NCI-H2107 treated with DMSO at 0.1 percent for 48 hours (cell line): ENCODE measurements at regions not wholly inside any gene's neighbourhood (a gene's known extent, or its start where the extent isn't known, plus 50 kb on each side); places are given as distances from the start of the nearest gene placed in this dataset.
"Not testable (repeated sequence)": the region's sequence is repeated elsewhere in the genome, so short reads cannot be mapped to it uniquely, and the experiment has no call there.

Experiments
- DNase-seq: peaks from one replicate; lab custom pipeline; 2025; ENCODE audit not compliant: unreplicated experiment; lab: John Stamatoyannopoulos, UW

DNA sequence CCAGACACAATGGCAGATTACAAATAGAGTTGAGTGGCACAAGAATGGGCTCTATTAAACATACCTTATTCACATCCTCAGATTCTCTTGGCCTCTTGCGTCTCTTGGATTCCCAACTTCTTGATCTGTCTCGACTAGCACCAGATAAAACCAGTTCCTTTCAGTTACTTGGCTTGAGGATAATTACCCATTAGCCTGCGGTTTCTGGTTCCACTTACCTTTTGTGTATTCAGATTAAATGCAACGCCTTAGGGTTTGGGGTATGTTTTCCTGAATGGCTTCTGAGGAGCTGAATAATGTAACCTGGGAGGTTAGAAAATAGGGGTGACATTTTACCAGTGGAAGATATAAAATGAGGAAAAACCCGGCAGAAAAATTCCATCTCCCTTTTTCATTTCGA is 154.4 kb upstream of the TSPY2 start:
- DNase-seq: not testable (repeated sequence)

DNA sequence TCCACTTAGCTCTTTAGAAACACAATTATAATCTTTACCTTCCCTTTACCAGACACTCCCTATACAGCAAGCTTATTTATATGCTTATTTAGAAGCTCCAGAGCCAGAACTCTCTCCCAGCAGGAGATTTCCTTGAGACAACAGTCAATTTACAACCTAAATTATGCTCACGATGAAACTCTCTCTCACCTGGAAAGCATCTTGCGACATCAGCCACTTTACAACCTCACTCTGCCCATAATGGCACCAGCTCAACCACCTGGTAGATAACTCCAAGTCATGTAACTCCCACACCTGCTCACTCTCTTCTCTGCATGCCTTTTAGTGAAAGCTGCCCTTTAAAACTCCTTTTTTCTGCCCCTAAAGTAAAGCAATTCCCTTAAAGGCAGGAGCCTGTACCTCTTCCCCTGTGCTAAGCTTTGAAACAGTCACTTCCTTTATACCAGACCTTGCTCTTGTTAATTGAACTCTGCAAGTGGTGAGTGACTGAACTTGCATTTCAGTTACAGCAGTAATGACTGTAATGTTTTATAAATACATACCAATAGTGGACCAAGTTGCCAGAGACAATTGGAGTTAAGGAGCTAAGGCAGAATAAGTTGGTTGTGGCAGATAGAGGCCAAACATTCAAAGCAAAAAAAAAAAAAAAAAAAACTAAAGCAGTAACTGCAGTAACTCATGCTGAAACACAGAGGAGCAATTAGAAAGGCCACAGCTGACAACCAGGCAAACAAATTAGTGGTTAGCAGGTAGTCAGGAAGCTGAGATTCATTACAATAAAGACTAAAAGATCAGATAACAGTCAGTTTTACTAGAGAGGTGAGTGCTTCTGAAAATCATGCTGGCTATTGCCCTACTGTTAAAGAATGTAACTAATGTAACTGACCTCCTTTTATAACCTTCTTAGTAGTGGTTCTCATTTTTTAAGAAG is 115.1 kb upstream of the TSPY2 start:
- peak; percentile 1 for DNase-seq

DNA sequence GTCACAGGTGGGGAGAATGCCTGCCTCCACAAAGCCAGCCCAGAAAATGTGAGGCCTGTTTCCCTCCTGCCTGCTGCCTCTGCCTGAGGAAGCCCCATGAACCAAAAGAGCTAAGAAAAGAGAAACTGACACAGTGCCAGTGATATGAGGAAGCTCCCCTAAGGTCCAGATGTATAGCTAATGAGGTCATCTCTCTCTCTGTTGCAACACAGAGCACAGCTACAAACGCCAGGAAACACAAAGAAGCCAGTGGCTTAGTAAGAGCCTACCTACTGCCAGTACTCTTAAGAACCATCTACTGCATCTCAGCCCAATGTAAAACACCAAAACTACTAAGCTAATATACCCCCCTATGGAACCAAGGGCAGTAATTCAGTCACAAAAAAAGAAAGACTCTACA is 109.9 kb upstream of the TSPY2 start:
- DNase-seq: not testable (repeated sequence)
